ENCODE measurements at regions not wholly inside any gene's neighbourhood (a gene's known extent, or its start where the extent isn't known, plus 50 kb on each side); places are given as distances from the start of the nearest gene placed in this dataset.
"Not testable (repeated sequence)": the region's sequence is repeated elsewhere in the genome, so short reads cannot be mapped to it uniquely, and the experiment has no call there.

DNA sequence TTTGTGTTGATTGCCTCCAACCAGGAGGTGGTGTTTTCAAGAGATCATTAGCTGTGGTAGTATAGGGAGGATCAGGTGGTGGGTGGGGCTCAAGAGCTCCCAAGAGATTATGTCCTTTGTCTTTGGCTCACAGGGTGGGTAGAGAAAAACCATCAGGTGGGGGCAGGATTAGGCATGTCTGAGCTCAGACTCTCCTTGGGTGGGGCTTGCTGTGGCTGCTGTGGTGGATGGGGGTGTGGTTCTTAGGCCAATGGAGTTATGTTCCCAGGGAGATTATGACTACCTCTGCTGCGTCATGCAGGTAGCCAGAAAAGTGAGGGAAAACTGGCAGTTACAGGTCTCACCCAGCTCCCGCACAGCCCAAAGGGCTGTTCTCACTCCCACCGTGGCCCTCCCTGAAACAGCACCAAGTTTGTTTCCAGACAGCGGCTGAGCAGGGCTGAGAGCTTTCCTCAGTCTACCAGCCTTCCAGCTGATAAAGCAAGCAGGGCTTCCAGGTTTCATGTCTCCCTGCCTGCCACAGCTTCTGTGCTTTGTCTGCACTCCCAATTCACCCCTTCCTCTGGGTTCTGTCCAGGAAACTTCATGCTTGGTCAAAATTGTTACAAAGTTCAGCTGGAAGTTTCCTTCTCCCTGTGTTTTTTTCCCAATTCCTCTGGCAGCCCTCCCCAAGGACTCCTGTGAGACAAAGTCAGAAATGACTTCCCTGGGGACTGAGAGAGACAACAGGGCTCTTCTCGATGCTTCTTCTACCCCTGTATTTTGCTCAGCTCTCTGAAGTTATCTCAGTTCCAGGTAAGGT lies 481.1 kb upstream of the MAN1A1 start:
- no peaks in the 10 kb centered on the region for H3K36me3 ChIP-seq (ENCODE audit: control insufficient read depth, insufficient read depth, low read length)
- DNase-seq = peak; percentile 3
- H3K9me3 ChIP-seq (replicated peaks; ENCODE audit: control insufficient read depth, low read depth, low read length) = no peaks in the 10 kb centered on the region
- no peaks in the 10 kb centered on the region for H3K27me3 ChIP-seq (ENCODE audit: control insufficient read depth, insufficient read depth, low read length)
- no peak overlapping the region for H3K27ac ChIP-seq (ENCODE audit: low read length)
- H3K4me3 ChIP-seq (ENCODE audit: low read length) = no peak overlapping the region
- 89% methylated on average over 4 of the region's 5 CpGs for WGBS (ENCODE audit: insufficient coverage)
- no peaks in the 10 kb centered on the region for H3K4me1 ChIP-seq (ENCODE audit: control insufficient read depth, insufficient read depth, low read length)

DNA sequence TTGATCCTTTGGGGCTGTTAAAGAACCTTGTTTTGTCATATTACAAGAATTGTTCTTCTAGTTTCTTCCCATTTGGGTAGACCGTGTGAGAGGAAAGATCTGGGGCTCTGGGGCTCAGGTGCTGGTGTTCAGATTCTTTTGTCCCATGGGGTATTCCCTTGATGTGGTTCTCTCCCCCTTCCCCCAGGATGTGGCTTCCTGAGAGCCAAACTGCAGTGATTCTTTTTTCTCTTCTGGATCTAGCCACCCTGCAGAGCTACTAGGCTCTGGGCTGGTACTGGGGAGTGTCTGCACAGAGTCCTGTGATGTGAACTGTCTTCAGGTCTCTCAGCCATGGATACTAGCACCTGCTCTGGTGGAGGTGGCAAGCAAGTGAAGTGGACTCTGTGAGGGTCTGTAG lies 480.5 kb upstream of the MAN1A1 start:
- no peak for DNase-seq
- Histone ChIP-seq H3K4me3 (ENCODE audit: low read length) (no peak overlapping the region), H3K27me3 (ENCODE audit: control insufficient read depth, insufficient read depth, low read length) (no peaks in the 10 kb centered on the region), H3K36me3 (ENCODE audit: control insufficient read depth, insufficient read depth, low read length) (no peaks in the 10 kb centered on the region), H3K9me3 (replicated peaks; ENCODE audit: control insufficient read depth, low read depth, low read length) (no peaks in the 10 kb centered on the region), H3K4me1 (ENCODE audit: control insufficient read depth, insufficient read depth, low read length) (no peaks in the 10 kb centered on the region), H3K27ac (ENCODE audit: low read length) (no peak overlapping the region)
- no CpG with 5 or more reads among the region's 1 CpG for WGBS (ENCODE audit: insufficient coverage)

DNA sequence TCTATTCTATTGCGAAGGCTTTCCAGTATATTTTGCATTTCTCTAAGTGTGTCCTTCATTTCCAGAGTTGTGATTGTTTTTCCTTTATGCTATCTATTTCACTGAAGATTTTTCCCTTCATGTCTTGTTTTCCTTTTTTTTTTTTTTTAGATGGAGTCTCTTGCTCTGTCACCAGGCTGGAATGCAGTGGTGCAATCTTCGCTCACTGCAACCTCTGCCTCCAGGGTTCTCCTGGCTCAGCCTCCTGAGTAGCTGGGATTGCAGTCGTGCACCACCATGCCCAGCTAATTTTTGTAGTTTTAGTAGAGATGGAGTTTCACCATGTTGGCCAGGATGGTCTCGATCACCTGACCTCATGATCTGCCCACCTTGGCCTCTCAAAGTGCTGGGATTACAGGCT lies 479.9 kb upstream of the MAN1A1 start:
- DNase-seq; H3K4me3 ChIP-seq (ENCODE audit: low read length); H3K36me3 ChIP-seq (ENCODE audit: control insufficient read depth, insufficient read depth, low read length); H3K27ac ChIP-seq (ENCODE audit: low read length); H3K27me3 ChIP-seq (ENCODE audit: control insufficient read depth, insufficient read depth, low read length); H3K4me1 ChIP-seq (ENCODE audit: control insufficient read depth, insufficient read depth, low read length); H3K9me3 ChIP-seq (replicated peaks; ENCODE audit: control insufficient read depth, low read depth, low read length): not testable (repeated sequence)
- WGBS (ENCODE audit: insufficient coverage) = 80% methylated on average over 1 of the region's 4 CpGs

DNA sequence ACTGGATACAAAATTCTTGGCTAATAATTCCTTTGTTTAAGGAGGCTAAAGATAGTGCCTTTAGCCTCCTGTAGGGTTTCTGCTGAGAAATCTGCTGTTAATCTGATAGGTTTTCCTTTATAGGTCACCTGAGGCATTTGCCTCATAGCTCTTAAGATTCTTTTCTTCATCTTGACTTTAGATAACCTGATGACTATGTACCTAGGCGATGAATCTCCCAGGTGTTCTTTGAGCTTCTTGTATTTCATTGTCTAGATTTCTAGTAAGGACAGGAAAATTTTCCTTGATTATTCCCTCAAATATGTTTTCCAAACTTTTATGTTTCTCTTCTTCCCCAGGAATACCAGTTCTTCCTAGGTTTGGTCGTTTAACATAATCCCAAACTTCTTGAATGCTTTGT lies 479.4 kb upstream of the MAN1A1 start:
- H3K9me3 ChIP-seq (replicated peaks; ENCODE audit: control insufficient read depth, low read depth, low read length) = no peaks in the 10 kb centered on the region
- no peak for DNase-seq
- H3K27me3 ChIP-seq (ENCODE audit: control insufficient read depth, insufficient read depth, low read length) = no peaks in the 10 kb centered on the region
- H3K27ac ChIP-seq (ENCODE audit: low read length) = no peak overlapping the region
- H3K4me1 ChIP-seq (ENCODE audit: control insufficient read depth, insufficient read depth, low read length) = no peaks in the 10 kb centered on the region
- no CpG with 5 or more reads among the region's 2 CpGs for WGBS (ENCODE audit: insufficient coverage)
- no peaks in the 10 kb centered on the region for H3K36me3 ChIP-seq (ENCODE audit: control insufficient read depth, insufficient read depth, low read length)
- no peak overlapping the region for H3K4me3 ChIP-seq (ENCODE audit: low read length)

DNA sequence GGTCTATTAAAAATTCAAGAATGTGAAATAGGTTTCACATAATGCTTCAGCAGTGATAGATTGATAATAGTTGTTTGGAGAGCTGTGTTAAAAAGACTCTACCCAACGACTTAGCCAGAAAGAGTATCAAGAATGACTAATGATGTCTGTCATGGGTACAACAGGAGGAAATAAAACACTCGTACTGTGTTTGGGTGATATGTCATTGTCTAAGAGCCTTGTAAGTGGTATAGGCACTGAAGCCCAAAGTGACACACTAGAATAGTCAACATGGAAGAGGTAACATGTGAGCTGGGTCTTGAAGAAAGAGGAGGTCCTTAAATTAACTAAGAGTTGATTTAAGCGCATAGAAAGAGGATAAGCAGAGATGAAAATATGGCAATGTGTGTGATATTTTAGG lies 471.8 kb upstream of the MAN1A1 start:
- Histone ChIP-seq H3K27me3 (ENCODE audit: control insufficient read depth, insufficient read depth, low read length) (no peaks in the 10 kb centered on the region), H3K36me3 (ENCODE audit: control insufficient read depth, insufficient read depth, low read length) (no peaks in the 10 kb centered on the region), H3K4me3 (ENCODE audit: low read length) (no peak overlapping the region), H3K27ac (ENCODE audit: low read length) (no peak overlapping the region), H3K4me1 (ENCODE audit: control insufficient read depth, insufficient read depth, low read length) (no peaks in the 10 kb centered on the region), H3K9me3 (replicated peaks; ENCODE audit: control insufficient read depth, low read depth, low read length) (no peaks in the 10 kb centered on the region)
- DNase-seq = no peak
- 63% methylated on average over 3 of the region's 3 CpGs for WGBS (ENCODE audit: insufficient coverage)

DNA sequence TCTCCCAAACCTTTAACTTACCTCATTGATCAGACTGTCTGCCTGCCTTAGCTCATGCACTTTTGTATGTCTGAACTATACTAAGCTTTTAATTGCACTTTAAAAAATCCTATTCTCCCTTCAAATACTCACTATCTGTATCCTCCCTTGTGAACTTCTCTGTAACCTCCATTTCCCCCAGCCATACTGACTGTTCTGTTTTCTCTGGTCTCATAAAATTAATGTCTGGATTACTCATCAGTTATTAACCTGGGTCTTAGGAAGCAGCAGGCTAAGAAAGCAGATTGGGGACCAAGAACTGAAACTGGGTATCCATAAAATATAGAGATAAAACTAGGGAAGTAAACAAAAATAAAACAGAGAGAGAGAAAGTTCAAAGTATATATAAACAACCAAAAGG lies 469.3 kb upstream of the MAN1A1 start:
- Histone ChIP-seq H3K4me1 (ENCODE audit: control insufficient read depth, insufficient read depth, low read length) (no peaks in the 10 kb centered on the region), H3K9me3 (replicated peaks; ENCODE audit: control insufficient read depth, low read depth, low read length) (no peaks in the 10 kb centered on the region), H3K4me3 (ENCODE audit: low read length) (no peak overlapping the region), H3K36me3 (ENCODE audit: control insufficient read depth, insufficient read depth, low read length) (no peaks in the 10 kb centered on the region), H3K27me3 (ENCODE audit: control insufficient read depth, insufficient read depth, low read length) (no peaks in the 10 kb centered on the region), H3K27ac (ENCODE audit: low read length) (no peak overlapping the region)
- no peak for DNase-seq

DNA sequence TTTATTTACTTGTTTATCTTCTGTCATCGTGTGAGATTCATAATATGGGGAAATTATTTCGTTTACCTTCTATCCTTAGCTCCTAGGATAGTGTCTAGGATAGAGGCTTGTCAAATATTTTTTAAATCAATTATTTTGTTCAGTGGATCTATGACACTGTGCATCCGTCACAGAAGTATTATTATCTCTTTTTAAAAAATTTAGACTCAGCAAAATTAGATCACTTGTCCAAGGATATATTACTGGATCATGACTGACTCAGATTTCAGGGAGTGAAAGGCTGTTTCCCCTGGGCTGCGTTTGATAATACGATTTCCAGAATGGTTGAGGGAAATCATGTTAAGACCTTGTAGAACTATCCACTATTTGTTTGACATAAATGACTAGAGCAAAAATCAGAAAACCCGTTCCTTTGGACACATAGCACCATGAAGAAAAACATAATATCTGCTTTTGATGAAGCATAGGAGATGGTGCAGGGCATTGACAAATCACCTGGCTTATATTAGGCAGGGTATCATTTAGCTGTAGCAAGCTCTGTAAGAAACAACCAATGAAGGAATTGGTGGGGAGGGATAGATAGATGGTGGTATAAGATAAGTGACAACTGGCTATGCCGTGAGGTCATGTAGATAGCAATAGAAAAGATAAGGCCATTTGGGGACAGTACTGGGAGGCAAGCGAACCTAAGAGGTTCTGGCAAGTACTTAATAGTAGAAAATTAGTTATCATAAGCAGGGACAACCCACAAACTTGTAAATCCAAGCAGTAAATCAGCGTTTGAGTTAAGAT lies 465.2 kb upstream of the MAN1A1 start:
- H3K4me1 ChIP-seq (ENCODE audit: control insufficient read depth, insufficient read depth, low read length) = no peaks in the 10 kb centered on the region
- H3K36me3 ChIP-seq (ENCODE audit: control insufficient read depth, insufficient read depth, low read length) = no peaks in the 10 kb centered on the region
- no peaks in the 10 kb centered on the region for H3K9me3 ChIP-seq (replicated peaks; ENCODE audit: control insufficient read depth, low read depth, low read length)
- WGBS (ENCODE audit: insufficient coverage) = 50% methylated on average over 1 of the region's 9 CpGs
- H3K27ac ChIP-seq (ENCODE audit: low read length) = no peak overlapping the region
- DNase-seq = no peak
- no peaks in the 10 kb centered on the region for H3K27me3 ChIP-seq (ENCODE audit: control insufficient read depth, insufficient read depth, low read length)
- H3K4me3 ChIP-seq (ENCODE audit: low read length) = no peak overlapping the region

DNA sequence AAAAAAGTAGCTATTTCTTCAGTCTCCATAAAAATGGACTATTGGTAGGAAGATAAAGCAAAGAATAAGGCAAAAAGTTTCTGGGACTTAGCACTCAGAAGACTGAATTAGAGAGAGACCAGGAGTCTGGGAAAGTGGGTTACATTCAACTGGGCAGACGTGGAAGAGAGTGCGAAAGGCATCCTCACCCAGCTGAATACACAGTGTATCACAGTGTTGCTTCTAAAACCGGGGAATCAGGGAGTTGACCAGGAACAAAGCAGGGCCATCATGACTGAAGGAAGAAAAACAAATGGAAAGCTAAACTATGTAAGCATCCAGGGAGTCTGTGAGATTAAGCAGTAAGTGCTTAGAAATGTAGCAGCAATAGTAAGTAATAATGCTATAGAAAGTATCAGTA lies 452.9 kb upstream of the MAN1A1 start:
- 69% methylated on average over 2 of the region's 3 CpGs for WGBS (ENCODE audit: insufficient coverage)
- H3K36me3 ChIP-seq (ENCODE audit: control insufficient read depth, insufficient read depth, low read length) = no peaks in the 10 kb centered on the region
- no peaks in the 10 kb centered on the region for H3K9me3 ChIP-seq (replicated peaks; ENCODE audit: control insufficient read depth, low read depth, low read length)
- H3K27me3 ChIP-seq (ENCODE audit: control insufficient read depth, insufficient read depth, low read length) = no peaks in the 10 kb centered on the region
- DNase-seq = no peak
- H3K27ac ChIP-seq (ENCODE audit: low read length) = no peak overlapping the region
- H3K4me1 ChIP-seq (ENCODE audit: control insufficient read depth, insufficient read depth, low read length) = no peaks in the 10 kb centered on the region
- H3K4me3 ChIP-seq (ENCODE audit: low read length) = no peak overlapping the region

DNA sequence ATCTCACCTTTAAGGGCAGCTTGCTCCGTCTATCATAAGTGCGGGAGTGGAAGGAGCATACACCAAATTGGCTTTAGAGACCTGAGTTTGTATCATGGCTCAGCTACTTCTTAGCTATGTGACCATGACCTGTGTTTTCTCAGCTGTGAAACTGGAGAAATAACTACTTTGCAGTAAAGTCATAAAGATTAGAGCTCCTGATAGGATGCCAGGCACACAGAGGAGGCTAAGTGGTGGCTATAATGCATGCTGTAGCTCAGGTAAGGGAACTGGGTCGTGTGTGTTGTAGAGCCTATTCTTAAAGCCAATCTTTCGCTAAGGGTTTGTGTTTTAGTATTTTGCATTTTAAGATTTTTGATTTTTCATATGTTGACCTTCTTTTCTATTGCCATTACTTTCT lies 451.5 kb upstream of the MAN1A1 start:
- Histone ChIP-seq H3K4me1 (ENCODE audit: control insufficient read depth, insufficient read depth, low read length) (no peaks in the 10 kb centered on the region), H3K36me3 (ENCODE audit: control insufficient read depth, insufficient read depth, low read length) (no peaks in the 10 kb centered on the region), H3K27me3 (ENCODE audit: control insufficient read depth, insufficient read depth, low read length) (no peaks in the 10 kb centered on the region), H3K4me3 (ENCODE audit: low read length) (no peak overlapping the region), H3K27ac (ENCODE audit: low read length) (no peak overlapping the region), H3K9me3 (replicated peaks; ENCODE audit: control insufficient read depth, low read depth, low read length) (no peaks in the 10 kb centered on the region)
- DNase-seq = no peak
- WGBS (ENCODE audit: insufficient coverage) = 85% methylated on average over 2 of the region's 4 CpGs

DNA sequence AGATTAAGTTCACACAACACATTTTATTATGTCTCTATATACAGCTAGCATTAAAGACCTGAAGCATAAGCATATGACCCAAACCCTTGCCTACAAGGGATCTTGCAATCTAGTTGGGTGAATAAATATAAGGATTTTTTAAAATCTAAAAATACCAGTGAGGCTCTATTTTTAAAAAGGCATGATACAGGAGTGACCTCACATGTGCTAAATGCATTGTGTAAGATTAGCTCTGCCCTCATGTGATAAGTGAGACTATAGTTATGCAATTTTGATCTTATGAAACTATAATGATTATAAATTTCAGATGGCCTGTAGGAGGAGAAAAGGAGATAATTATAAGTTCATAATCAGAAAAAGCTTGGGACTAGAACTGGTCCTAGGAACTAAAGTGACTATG lies 451.0 kb upstream of the MAN1A1 start:
- H3K27me3 ChIP-seq (ENCODE audit: control insufficient read depth, insufficient read depth, low read length) = no peaks in the 10 kb centered on the region
- H3K36me3 ChIP-seq (ENCODE audit: control insufficient read depth, insufficient read depth, low read length) = no peaks in the 10 kb centered on the region
- no peak for DNase-seq
- H3K4me1 ChIP-seq (ENCODE audit: control insufficient read depth, insufficient read depth, low read length) = no peaks in the 10 kb centered on the region
- H3K4me3 ChIP-seq (ENCODE audit: low read length) = no peak overlapping the region
- H3K27ac ChIP-seq (ENCODE audit: low read length) = no peak overlapping the region
- H3K9me3 ChIP-seq (replicated peaks; ENCODE audit: control insufficient read depth, low read depth, low read length) = no peaks in the 10 kb centered on the region
